SU-DHL-6 (cell line): ENCODE measurements at regions not wholly inside any gene's neighbourhood (a gene's known extent, or its start where the extent isn't known, plus 50 kb on each side); places are given as distances from the start of the nearest gene placed in this dataset.

ENCODE experiments used
- H2AFZ ChIP-seq: fragments of 200-600 bp; sonication (generic); 2 replicates; pipeline ENCODE4 v1.6.1; 2014; ENCODE audit warnings: low read depth, mild to moderate bottlenecking, moderate library complexity, mixed read lengths, antibody characterized with exemption, low read length; ENCODE audit not compliant: severe bottlenecking
- H3F3A ChIP-seq: fragments of 200-600 bp; shearing (Covaris generic); 2 replicates; pipeline ENCODE4 v1.6.0; 2016; ENCODE audit warnings: antibody characterized with exemption, mild to moderate bottlenecking; ENCODE audit not compliant: insufficient read depth
- H3K27ac ChIP-seq: fragments of 200-600 bp; sonication (generic); 2 replicates; pipeline ENCODE4 v1.5.1; 2016; ENCODE audit warnings: low read depth, mild to moderate bottlenecking, low read length, moderate library complexity, mixed read lengths
- H3K27me3 ChIP-seq: fragments of 200-600 bp; sonication (generic), shearing (Covaris generic); 2 replicates; pipeline ENCODE4 v1.6.0; 2014; ENCODE audit warnings: mild to moderate bottlenecking, low read length
- H3K36me3 ChIP-seq: fragments of 200-600 bp; sonication (generic); 2 replicates; pipeline ENCODE4 v1.6.1; 2014; ENCODE audit warnings: mild to moderate bottlenecking, low read length, mixed read lengths
- H3K4me2 ChIP-seq: fragments of 300-600, 200-600 bp; shearing (Covaris generic), sonication (generic); 2 replicates; pipeline ENCODE4 v1.6.0; 2014; ENCODE audit warnings: low read length, low read depth, mild to moderate bottlenecking; ENCODE audit not compliant: poor library complexity, severe bottlenecking
- H3K4me3 ChIP-seq: fragments of 200-600 bp; sonication (generic); 2 replicates; pipeline ENCODE4 v1.5.1; 2014; ENCODE audit warnings: antibody characterized with exemption, low read length, mild to moderate bottlenecking, mixed read lengths; ENCODE audit not compliant: insufficient read depth, poor library complexity, severe bottlenecking
- H3K79me2 ChIP-seq: fragments of 200-600 bp; sonication (generic); 2 replicates; pipeline ENCODE4 v1.6.1; 2014; ENCODE audit warnings: mild to moderate bottlenecking, low read length, moderate library complexity; ENCODE audit not compliant: insufficient read depth
- H3K9ac ChIP-seq: fragments of 200-600 bp; sonication (generic); 2 replicates; pipeline ENCODE4 v1.7.0; 2014; ENCODE audit warnings: mild to moderate bottlenecking, low read length
- H3K9me2 ChIP-seq: fragments of 200-600 bp; sonication (generic); replicated peaks from 2 replicates; pipeline ENCODE4 v1.6.1; 2014; ENCODE audit warnings: low read length; ENCODE audit not compliant: insufficient read depth
- H3K9me3 ChIP-seq: fragments of 200-600 bp; sonication (generic); 2 replicates; pipeline ENCODE4 v1.6.1; 2014; ENCODE audit warnings: low read length, mixed read lengths; ENCODE audit not compliant: insufficient read depth
- H4K20me1 ChIP-seq: fragments of 200-600 bp; sonication (generic); 2 replicates; pipeline ENCODE4 v1.6.1; 2014; ENCODE audit warnings: low read depth, mild to moderate bottlenecking, antibody characterized with exemption, low read length, moderate library complexity, mixed read lengths
- EZH2phosphoT487 ChIP-seq: fragments of 200-600 bp; sonication (generic), shearing (Covaris generic); conservative IDR thresholded peaks from 2 replicates; pipeline ENCODE4 v1.6.1; 2018; ENCODE audit warnings: mild to moderate bottlenecking, antibody characterized with exemption, low read length, moderate library complexity, mixed read lengths
- TF ChIP-seq, protein P1 (sequence below): fragments of 200-600 bp; sonication (generic); IDR thresholded peaks from one replicate; pipeline ENCODE4 v1.5.1; 2017; ENCODE audit warnings: antibody characterized with exemption, mild to moderate bottlenecking, low read length, moderate library complexity; ENCODE audit not compliant: insufficient read depth, poor library complexity, severe bottlenecking

DNA sequence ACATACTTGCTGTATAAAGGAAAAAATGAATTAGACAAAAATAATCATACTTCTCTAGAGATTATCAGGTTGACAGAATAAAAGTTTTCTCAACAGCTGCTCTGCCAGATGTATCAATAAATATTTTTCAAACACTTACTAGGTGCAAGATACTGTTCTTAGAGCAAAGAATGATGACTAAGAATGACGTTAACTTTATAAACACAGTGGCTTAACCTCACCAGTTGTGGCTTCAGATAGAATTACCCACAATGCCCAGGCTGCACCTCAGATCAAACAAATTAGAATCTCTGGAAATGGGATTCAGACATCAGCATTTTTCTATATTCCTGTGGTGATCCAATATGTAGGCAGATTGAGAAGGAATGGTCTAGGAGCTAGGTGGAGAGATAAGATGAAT is 422.4 kb upstream of the ATP11B start:
- Histone ChIP-seq H3K36me3 (no peaks in the 10 kb centered on the region), H3K9me3 (no peaks in the 10 kb centered on the region), H2AFZ (no peak overlapping the region), H4K20me1 (no peaks in the 10 kb centered on the region), H3K4me3 (no peak overlapping the region), H3K9ac (no peak overlapping the region), H3F3A (no peaks in the 10 kb centered on the region), H3K9me2 (no peaks in the 10 kb centered on the region), H3K79me2 (no peaks in the 10 kb centered on the region), H3K27ac (no peak overlapping the region), H3K4me2 (no peak overlapping the region), H3K27me3 (no peaks in the 10 kb centered on the region)
- TF ChIP-seq, protein P1, sequence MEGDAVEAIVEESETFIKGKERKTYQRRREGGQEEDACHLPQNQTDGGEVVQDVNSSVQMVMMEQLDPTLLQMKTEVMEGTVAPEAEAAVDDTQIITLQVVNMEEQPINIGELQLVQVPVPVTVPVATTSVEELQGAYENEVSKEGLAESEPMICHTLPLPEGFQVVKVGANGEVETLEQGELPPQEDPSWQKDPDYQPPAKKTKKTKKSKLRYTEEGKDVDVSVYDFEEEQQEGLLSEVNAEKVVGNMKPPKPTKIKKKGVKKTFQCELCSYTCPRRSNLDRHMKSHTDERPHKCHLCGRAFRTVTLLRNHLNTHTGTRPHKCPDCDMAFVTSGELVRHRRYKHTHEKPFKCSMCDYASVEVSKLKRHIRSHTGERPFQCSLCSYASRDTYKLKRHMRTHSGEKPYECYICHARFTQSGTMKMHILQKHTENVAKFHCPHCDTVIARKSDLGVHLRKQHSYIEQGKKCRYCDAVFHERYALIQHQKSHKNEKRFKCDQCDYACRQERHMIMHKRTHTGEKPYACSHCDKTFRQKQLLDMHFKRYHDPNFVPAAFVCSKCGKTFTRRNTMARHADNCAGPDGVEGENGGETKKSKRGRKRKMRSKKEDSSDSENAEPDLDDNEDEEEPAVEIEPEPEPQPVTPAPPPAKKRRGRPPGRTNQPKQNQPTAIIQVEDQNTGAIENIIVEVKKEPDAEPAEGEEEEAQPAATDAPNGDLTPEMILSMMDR, result no peak
- no peak for TF ChIP-seq EZH2phosphoT487

DNA sequence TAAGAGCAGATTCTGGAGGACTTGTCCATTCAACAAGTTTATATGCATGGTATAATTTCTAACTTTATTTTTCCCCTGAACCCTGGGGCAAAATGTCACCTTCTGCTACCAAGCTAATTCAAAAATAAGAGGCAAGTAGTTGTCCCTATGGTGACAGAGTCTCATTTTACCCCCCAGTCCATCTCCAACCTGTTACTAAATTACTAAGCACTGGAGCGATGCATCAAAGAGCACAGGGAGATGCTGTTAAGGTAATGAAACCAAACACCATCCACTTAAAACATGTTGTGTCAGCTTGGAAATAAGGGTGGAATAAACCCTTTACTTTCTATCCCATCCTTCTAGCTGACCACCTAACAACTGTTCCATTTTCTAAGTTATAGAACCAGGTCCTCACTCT is 417.4 kb upstream of the ATP11B start:
- H3K4me2 ChIP-seq, result no peak overlapping the region
- H3K4me3 ChIP-seq, result no peak overlapping the region
- H3K9me3 ChIP-seq, result no peaks in the 10 kb centered on the region
- no peak overlapping the region for H2AFZ ChIP-seq
- TF ChIP-seq, protein P1, result no peak
- TF ChIP-seq EZH2phosphoT487, result no peak
- H3K9me2 ChIP-seq, result no peaks in the 10 kb centered on the region
- H3K9ac ChIP-seq, result no peak overlapping the region
- no peaks in the 10 kb centered on the region for H3F3A ChIP-seq
- H3K79me2 ChIP-seq, result no peaks in the 10 kb centered on the region
- H4K20me1 ChIP-seq, result no peaks in the 10 kb centered on the region
- no peaks in the 10 kb centered on the region for H3K36me3 ChIP-seq
- no peaks in the 10 kb centered on the region for H3K27me3 ChIP-seq
- H3K27ac ChIP-seq, result no peak overlapping the region

DNA sequence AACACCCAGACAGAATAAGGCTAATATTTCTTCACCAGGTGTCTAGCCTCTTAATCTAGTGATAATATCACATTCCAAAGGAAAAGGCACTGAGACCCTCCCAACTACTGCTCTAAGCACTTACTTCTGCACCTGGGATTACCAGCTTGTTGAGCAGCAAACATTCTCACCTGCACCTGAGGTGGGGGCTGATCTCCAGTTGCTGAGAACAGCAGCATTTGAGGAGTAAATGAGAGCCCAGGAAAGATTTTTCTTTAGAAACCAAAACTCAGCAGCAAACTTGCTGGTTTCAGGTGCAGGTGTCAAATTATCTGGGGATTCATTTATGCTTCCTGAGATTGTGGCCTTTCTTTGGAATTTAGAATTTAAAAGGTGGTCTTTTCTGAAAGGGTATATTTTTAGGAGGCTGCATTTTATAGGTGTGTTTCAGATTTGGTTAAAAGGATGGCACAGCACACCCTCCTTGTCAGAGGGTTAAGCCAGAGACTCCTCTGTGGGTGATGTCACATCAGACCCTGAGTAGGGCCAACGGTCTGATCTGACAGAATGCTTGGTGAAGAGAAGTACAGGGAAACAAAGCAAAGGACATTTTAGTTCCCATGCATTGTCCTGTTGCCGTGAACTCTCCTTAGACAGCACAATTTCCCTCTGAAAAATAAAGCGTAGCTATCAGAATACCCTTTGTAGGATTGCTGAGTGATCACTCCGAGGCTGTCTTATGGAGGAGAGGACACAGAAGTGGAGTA is 411.0 kb upstream of the ATP11B start:
- no peaks in the 10 kb centered on the region for H3F3A ChIP-seq
- no peak overlapping the region for H3K27ac ChIP-seq
- no peaks in the 10 kb centered on the region for H3K27me3 ChIP-seq
- H2AFZ ChIP-seq, result no peak overlapping the region
- H3K9ac ChIP-seq, result no peak overlapping the region
- H3K4me3 ChIP-seq, result no peak overlapping the region
- H3K9me3 ChIP-seq, result no peaks in the 10 kb centered on the region
- H4K20me1 ChIP-seq, result no peaks in the 10 kb centered on the region
- no peak for TF ChIP-seq EZH2phosphoT487
- TF ChIP-seq, protein P1, result no peak
- H3K36me3 ChIP-seq, result no peaks in the 10 kb centered on the region
- no peaks in the 10 kb centered on the region for H3K79me2 ChIP-seq
- H3K4me2 ChIP-seq, result no peak overlapping the region
- H3K9me2 ChIP-seq, result no peaks in the 10 kb centered on the region
